Nephron progenitor cell (in vitro differentiated cells): ENCODE measurements at regions not wholly inside any gene's neighbourhood (a gene's known extent, or its start where the extent isn't known, plus 50 kb on each side); places are given as distances from the start of the nearest gene placed in this dataset.
"Not testable (repeated sequence)": the region's sequence is repeated elsewhere in the genome, so short reads cannot be mapped to it uniquely, and the experiment has no call there.

Experiments
- DNase-seq: peaks from one replicate; pipeline ENCODE4 v3.0.0; 2021
- H3K27ac Mint-ChIP-seq: 2 replicates; pipeline ENCODE4 v1.8.0; 2021; ENCODE audit warnings: mild to moderate bottlenecking, moderate library complexity, mixed read lengths
- H3K27me3 Mint-ChIP-seq: 2 replicates; pipeline ENCODE4 v1.8.0; 2021; ENCODE audit warnings: mild to moderate bottlenecking, low read depth, mixed read lengths; ENCODE audit not compliant: poor library complexity
- H3K36me3 Mint-ChIP-seq: 2 replicates; pipeline ENCODE4 v1.8.0; 2021; ENCODE audit warnings: low read depth, mixed read lengths
- H3K4me1 Mint-ChIP-seq: 2 replicates; pipeline ENCODE4 v1.8.0; 2021; ENCODE audit warnings: mixed read lengths
- H3K4me3 Mint-ChIP-seq: 2 replicates; pipeline ENCODE4 v1.8.0; 2021; ENCODE audit warnings: mild to moderate bottlenecking, moderate library complexity, mixed read lengths
- H3K9me3 Mint-ChIP-seq: 2 replicates; pipeline ENCODE4 v1.8.0; 2021; ENCODE audit warnings: mild to moderate bottlenecking, moderate library complexity, mixed read lengths
- TF ChIP-seq, protein P1 (sequence below): fragments of 200-600 bp; sonication (generic); IDR thresholded peaks from 2 replicates; pipeline ENCODE4 v1.5.0; 2021; ENCODE audit warnings: antibody characterized with exemption

DNA sequence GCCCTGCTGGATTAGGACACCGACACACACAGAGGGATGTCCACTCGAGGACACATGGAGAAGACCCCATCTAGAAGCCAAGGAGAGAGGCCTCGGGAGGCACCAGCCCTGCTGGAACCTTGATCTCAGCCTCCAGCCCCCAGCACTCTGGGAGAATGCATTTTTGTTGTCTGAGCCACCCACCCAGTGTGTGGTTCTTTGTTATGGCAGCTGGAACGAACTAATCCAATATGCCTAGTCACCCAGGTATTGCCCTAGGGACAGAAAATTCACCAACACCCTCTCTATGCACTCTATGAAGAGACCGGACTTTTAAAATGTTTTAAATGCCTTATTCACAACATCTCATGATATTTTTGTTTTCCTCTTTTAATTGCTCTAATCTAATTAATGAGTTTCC lies 117.4 kb downstream of the CRYAA start:
- Mint-ChIP-seq H3K27ac (no peak overlapping the region), H3K36me3 (no peaks in the 10 kb centered on the region), H3K4me1 (peaks cover 12% of the 10 kb centered on the region), H3K27me3 (peaks cover 4% of the 10 kb centered on the region), H3K9me3 (no peaks in the 10 kb centered on the region), H3K4me3 (no peak overlapping the region)
- TF ChIP-seq, protein P1, sequence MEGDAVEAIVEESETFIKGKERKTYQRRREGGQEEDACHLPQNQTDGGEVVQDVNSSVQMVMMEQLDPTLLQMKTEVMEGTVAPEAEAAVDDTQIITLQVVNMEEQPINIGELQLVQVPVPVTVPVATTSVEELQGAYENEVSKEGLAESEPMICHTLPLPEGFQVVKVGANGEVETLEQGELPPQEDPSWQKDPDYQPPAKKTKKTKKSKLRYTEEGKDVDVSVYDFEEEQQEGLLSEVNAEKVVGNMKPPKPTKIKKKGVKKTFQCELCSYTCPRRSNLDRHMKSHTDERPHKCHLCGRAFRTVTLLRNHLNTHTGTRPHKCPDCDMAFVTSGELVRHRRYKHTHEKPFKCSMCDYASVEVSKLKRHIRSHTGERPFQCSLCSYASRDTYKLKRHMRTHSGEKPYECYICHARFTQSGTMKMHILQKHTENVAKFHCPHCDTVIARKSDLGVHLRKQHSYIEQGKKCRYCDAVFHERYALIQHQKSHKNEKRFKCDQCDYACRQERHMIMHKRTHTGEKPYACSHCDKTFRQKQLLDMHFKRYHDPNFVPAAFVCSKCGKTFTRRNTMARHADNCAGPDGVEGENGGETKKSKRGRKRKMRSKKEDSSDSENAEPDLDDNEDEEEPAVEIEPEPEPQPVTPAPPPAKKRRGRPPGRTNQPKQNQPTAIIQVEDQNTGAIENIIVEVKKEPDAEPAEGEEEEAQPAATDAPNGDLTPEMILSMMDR = no peak
- no peak for DNase-seq

DNA sequence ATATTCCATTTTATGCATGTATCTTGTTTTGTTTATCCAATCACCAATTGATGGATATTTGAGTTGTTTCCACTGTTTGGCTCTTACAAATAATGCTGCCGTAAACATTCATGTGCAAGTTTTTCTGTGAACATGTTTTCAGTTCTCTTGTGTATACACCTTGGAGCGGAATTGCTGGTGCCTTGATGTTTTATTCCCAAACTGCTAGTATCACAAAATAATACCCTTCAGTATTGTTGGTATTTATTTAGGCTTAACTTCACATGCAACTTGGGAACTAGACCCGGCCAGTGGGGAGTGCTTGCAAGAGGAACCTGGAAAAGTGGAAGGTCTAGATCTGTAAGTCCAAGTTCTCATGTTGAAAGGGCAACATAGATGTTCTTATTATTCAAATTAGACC lies 115.9 kb downstream of the CRYAA start:
- TF ChIP-seq, protein P1 = no peak
- H3K27me3 Mint-ChIP-seq = peaks cover 6% of the 10 kb centered on the region
- no peak overlapping the region for H3K4me3 Mint-ChIP-seq
- no peak overlapping the region for H3K27ac Mint-ChIP-seq
- no peak for DNase-seq
- no peaks in the 10 kb centered on the region for H3K36me3 Mint-ChIP-seq
- H3K9me3 Mint-ChIP-seq = no peaks in the 10 kb centered on the region
- H3K4me1 Mint-ChIP-seq = peaks cover 6% of the 10 kb centered on the region

DNA sequence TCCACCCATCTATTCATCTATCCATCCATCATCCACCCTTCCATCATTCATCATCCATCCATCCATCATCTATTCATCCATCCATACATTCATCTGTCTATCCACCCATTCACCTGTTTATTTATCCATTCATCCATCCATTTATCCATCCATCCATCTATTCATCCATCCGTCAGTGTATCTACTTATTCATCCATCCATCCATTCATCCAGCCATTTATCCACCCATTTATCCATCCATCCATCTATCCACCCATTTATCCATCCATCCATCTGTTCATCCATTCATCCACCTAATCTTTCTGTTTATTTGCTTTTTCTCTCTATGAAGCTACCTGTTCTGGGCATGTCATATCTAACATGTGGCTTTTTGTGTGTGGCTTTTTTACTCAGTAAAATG lies 115.4 kb downstream of the CRYAA start:
- no peaks in the 10 kb centered on the region for H3K36me3 Mint-ChIP-seq
- no peak for DNase-seq
- TF ChIP-seq, protein P1 = no peak
- peaks cover 6% of the 10 kb centered on the region for H3K4me1 Mint-ChIP-seq
- no peaks in the 10 kb centered on the region for H3K9me3 Mint-ChIP-seq
- H3K27ac Mint-ChIP-seq = no peak overlapping the region
- H3K4me3 Mint-ChIP-seq = no peak overlapping the region
- peaks cover 6% of the 10 kb centered on the region for H3K27me3 Mint-ChIP-seq

DNA sequence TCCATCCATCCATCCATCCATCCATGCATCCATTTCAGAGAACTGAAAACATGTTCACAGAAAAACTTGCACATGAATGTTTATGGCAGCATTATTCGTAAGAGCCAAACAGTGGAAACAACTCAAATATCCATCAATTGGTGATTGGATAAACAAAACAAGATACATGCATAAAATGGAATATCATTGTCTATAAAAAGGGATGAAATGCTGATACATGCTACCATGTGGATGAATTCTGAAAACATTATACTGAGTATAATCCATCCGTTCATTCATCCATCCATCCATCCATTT lies 115.1 kb downstream of the CRYAA start:
- DNase-seq, H3K36me3 Mint-ChIP-seq, H3K4me3 Mint-ChIP-seq, H3K27ac Mint-ChIP-seq, H3K27me3 Mint-ChIP-seq, H3K4me1 Mint-ChIP-seq, H3K9me3 Mint-ChIP-seq: not testable (repeated sequence)

DNA sequence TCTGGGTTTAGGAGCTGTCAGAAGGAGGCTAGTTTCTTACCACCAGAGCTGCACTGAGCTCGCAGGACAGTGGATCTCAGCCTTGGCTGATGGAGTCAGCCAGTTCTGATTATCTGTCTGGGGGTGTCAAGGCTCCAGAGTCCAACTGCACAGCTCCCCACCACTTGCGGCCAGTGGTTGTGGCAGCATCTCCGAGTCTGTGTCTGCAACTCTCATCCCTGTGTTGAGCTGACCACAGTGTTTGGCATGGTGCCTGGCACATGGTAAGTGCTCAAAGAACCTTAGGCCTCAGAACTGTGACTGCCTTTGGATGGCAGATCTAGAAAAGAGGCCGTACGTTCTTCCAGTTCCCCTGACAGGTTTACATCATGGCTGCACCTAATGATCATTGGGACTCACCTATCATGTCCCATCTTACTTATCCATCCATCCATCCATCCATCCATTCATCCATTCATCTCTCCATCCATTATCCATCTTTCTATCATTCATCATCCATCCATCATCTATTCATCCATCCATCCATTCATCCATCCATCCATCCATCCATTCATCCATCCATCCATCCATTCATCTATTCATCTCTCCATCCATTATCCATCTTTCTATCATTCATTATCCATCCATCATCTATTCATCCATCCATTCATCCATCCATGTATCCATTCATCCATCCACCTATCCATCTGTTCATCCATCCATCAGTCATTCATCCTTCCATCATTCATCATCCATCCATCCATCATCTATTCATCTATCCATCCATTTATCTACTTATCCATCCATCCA lies 114.5 kb downstream of the CRYAA start:
- H3K27me3 Mint-ChIP-seq = peaks cover 6% of the 10 kb centered on the region
- H3K9me3 Mint-ChIP-seq = no peaks in the 10 kb centered on the region
- TF ChIP-seq, protein P1 = no peak
- no peak overlapping the region for H3K27ac Mint-ChIP-seq
- no peak overlapping the region for H3K4me3 Mint-ChIP-seq
- H3K4me1 Mint-ChIP-seq = peaks cover 6% of the 10 kb centered on the region
- DNase-seq = no peak
- H3K36me3 Mint-ChIP-seq = no peaks in the 10 kb centered on the region

DNA sequence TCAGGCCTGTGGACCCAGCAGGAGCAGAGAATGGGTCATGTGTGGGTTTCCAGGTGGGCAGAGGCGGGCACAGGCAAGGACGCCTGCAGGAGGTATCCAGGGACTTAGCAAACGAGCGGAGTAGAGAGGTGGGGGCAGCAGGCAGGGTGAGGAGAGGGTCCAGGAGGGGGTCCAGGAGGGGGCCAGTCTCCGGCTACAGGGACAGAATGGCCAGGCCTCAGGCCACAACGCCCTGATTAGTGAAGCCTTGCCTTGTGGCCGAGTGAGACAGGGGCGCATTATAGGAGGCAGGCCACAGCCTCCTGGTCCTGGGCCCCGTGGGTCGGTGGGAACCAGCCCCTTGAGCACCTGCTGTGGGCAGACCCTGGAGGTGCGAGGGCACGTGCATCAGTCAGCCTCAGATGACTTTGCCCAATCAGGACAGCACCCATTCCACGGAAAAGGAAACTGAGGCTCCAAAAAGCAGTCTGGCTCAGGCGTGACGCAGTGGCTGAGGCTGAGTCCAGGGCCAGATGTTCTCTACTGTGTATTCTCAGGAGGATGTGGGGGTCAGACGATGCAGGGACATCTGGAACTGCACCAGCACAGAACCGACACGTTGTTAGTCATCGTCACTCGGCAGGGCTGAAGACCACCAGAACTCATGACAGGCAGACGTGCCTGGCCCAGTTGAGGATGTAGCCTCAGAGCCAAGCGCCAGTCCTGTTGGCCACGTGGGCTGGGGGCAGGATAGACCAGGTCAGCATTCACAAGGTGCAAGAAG lies 113.7 kb downstream of the CRYAA start:
- Mint-ChIP-seq H3K9me3 (no peaks in the 10 kb centered on the region), H3K27ac (no peak overlapping the region), H3K36me3 (no peaks in the 10 kb centered on the region), H3K27me3 (peaks cover 14% of the 10 kb centered on the region), H3K4me1 (peaks cover 13% of the 10 kb centered on the region), H3K4me3 (no peak overlapping the region)
- TF ChIP-seq, protein P1 = no peak
- DNase-seq = no peak
